ENCODE measurements at regions not wholly inside any gene's neighbourhood (a gene's known extent, or its start where the extent isn't known, plus 50 kb on each side); places are given as distances from the start of the nearest gene placed in this dataset.

GRCh38 chr2:172195836-172196376, 93.2 kb upstream of the DLX2 start:
- H3K4me3 ChIP-seq (ENCODE audit: low read depth in 2 of 2, low read length in 2 of 2) = no peak overlapping the region
- in situ Hi-C loops (cut with HindIII; ENCODE audit: low pct_unique_long_range_greater_than_20kb, low sequenced_read_pairs) = no loop called here
- no TSS peak for BruUV-seq (replicated peaks)
- ChIA-PET POLR2A (no interaction called here), CTCF (no interaction called here)
- TF ChIP-seq POLR2AphosphoS5 (IDR thresholded peaks at IDR 0.05; ENCODE audit: low read depth, low read length) (no peak), TCF7L2 (IDR thresholded peaks at IDR 0.05; ENCODE audit: low read depth, low read length) (no peak), REST (IDR thresholded peaks at IDR 0.05; ENCODE audit: insufficient read depth in 1 of 2, low read depth in 2 of 2, low read length in 1 of 2) (no peak), SIN3A (IDR thresholded peaks at IDR 0.05; ENCODE audit: borderline replicate concordance, insufficient read depth, low read depth, low read length) (no peak), CTCF (IDR thresholded peaks at IDR 0.05) (no peak)
- intact Hi-C loops (cut with micrococcal nuclease; ENCODE audit: unreplicated experiment) = no loop called here
- H3K27me3 ChIP-seq (ENCODE audit: control insufficient read depth, insufficient read depth, low read length) = no peaks in the 10 kb centered on the region
- ATAC-seq (no peak), DNase-seq (ENCODE audit: low read depth, low spot score) (no peak)
- no peaks in the 10 kb centered on the region for H3K36me3 ChIP-seq (ENCODE audit: control insufficient read depth, insufficient read depth, low read length)
- no peak overlapping the region for H3K27ac ChIP-seq (ENCODE audit: low read length)
- peaks cover 23% of the 10 kb centered on the region; the same call in 1 of the 2 replicates for H3K9me3 ChIP-seq (ENCODE audit: control insufficient read depth, insufficient read depth, low read depth, low read length)
- no peaks in the 10 kb centered on the region for H3K4me1 ChIP-seq (ENCODE audit: control insufficient read depth, insufficient read depth, low read length)

GRCh38 chr2:172196768-172197431, 94.2 kb upstream of the DLX2 start:
- BruUV-seq (replicated peaks) = no TSS peak
- ATAC-seq (no peak), DNase-seq (ENCODE audit: low read depth, low spot score) (no peak)
- Histone ChIP-seq H3K9me3 (ENCODE audit: control insufficient read depth, insufficient read depth, low read depth, low read length) (peaks cover 23% of the 10 kb centered on the region; the same call in 1 of the 2 replicates), H3K4me1 (ENCODE audit: control insufficient read depth, insufficient read depth, low read length) (no peaks in the 10 kb centered on the region), H3K27ac (ENCODE audit: low read length) (no peak overlapping the region), H3K27me3 (ENCODE audit: control insufficient read depth, insufficient read depth, low read length) (no peaks in the 10 kb centered on the region), H3K36me3 (ENCODE audit: control insufficient read depth, insufficient read depth, low read length) (no peaks in the 10 kb centered on the region), H3K4me3 (ENCODE audit: low read depth in 2 of 2, low read length in 2 of 2) (no peak overlapping the region)
- in situ Hi-C loops (cut with HindIII; ENCODE audit: low pct_unique_long_range_greater_than_20kb, low sequenced_read_pairs) = no loop called here
- intact Hi-C loops (cut with micrococcal nuclease; ENCODE audit: unreplicated experiment) = no loop called here
- TF ChIP-seq POLR2AphosphoS5 (IDR thresholded peaks at IDR 0.05; ENCODE audit: low read depth, low read length) (no peak), SIN3A (IDR thresholded peaks at IDR 0.05; ENCODE audit: borderline replicate concordance, insufficient read depth, low read depth, low read length) (no peak), CTCF (IDR thresholded peaks at IDR 0.05) (no peak), REST (IDR thresholded peaks at IDR 0.05; ENCODE audit: insufficient read depth in 1 of 2, low read depth in 2 of 2, low read length in 1 of 2) (no peak), TCF7L2 (IDR thresholded peaks at IDR 0.05; ENCODE audit: low read depth, low read length) (no peak)
- ChIA-PET POLR2A (interaction anchor here (0.5 kb wide), 1 partner anchor 705 kb away, joined by 4 read pairs; no protein-coding TSS in a partner anchor), CTCF (no interaction called here)

All from Panc1 (cell line).